Naive thymus-derived CD8-positive, alpha-beta T cell (primary cell): ENCODE measurements at regions not wholly inside any gene's neighbourhood (a gene's known extent, or its start where the extent isn't known, plus 50 kb on each side); places are given as distances from the start of the nearest gene placed in this dataset.

Experiments used
- ATAC-seq, 2 donors: fragments of 150-1000 bp; cut with Tn5 transposase in 1 of 2; sonication (Bioruptor Pico), chemical (Tn5 transposase) in 1 of 2; 1 replicate in 1 of 2; 2 replicates in 1 of 2; pipeline ENCODE4 v1.10.0; 2021; ENCODE audit warnings: mild to moderate bottlenecking in 2 of 2, moderate library complexity in 2 of 2
- POLR2A ChIA-PET: fragments of 350-600 bp; sonication (Branson Sonifier 250); formaldehyde crosslinking; loops from one replicate; lab custom pipeline; 2021; ENCODE audit warnings: antibody characterized with exemption; lab: Charles Lee
- DNase-seq, 10 donors: peaks; one replicate each; pipeline versions ENCODE4 v3.0.0 to v3.0.0-alpha.2; 2020 to 2022
- H3K27ac Mint-ChIP-seq, 10 donors: one replicate each; pipeline ENCODE4 v1.8.0; 2020 to 2022; ENCODE audit warnings: mild to moderate bottlenecking in 10 of 10, mixed read lengths in 10 of 10, moderate library complexity in 4 of 10, inconsistent platforms in 1 of 10
- H3K27me3 Mint-ChIP-seq, 5 donors: one replicate each; pipeline ENCODE4 v1.8.0; 2021 to 2022; ENCODE audit warnings: mixed read lengths in 5 of 5
- H3K36me3 Mint-ChIP-seq, 3 donors: one replicate each; pipeline ENCODE4 v1.8.0; 2020 to 2022; ENCODE audit warnings: mixed read lengths in 3 of 3, mild to moderate bottlenecking in 2 of 3, inconsistent platforms in 1 of 3
- H3K4me1 Mint-ChIP-seq, 4 donors: one replicate each; pipeline ENCODE4 v1.8.0; 2021 to 2022; ENCODE audit warnings: mixed read lengths in 4 of 4
- H3K4me3 Mint-ChIP-seq, 10 donors: one replicate each; pipeline ENCODE4 v1.8.0; 2020 to 2022; ENCODE audit warnings: mild to moderate bottlenecking in 10 of 10, mixed read lengths in 10 of 10, moderate library complexity in 6 of 10, inconsistent platforms in 1 of 10
- H3K9me3 Mint-ChIP-seq, 9 donors: one replicate each; pipeline ENCODE4 v1.8.0; 2020 to 2022; ENCODE audit warnings: mixed read lengths in 9 of 9, mild to moderate bottlenecking in 3 of 9, inconsistent platforms in 1 of 9, moderate library complexity in 1 of 9

GRCh38 chr5:111002036-111002435 lies 69.5 kb upstream of the TSLP start:
- H3K27ac Mint-ChIP-seq = no peak overlapping the region
- H3K4me1 Mint-ChIP-seq = no peaks in the 10 kb centered on the region
- H3K36me3 Mint-ChIP-seq = peaks cover 0 to 6% (median 0%) of the 10 kb centered on the region in 3 donors
- H3K27me3 Mint-ChIP-seq = peaks cover 0 to 17% (median 5%) of the 10 kb centered on the region in 5 donors
- POLR2A ChIA-PET = no interaction called here
- H3K9me3 Mint-ChIP-seq = peaks cover 0 to 12% (median 0%) of the 10 kb centered on the region in 9 donors
- DNase-seq = no peak
- no peak for ATAC-seq
- no peak overlapping the region for H3K4me3 Mint-ChIP-seq

- no peaks in the 10 kb centered on the region for H3K4me1 Mint-ChIP-seq
- H3K27me3 Mint-ChIP-seq = peaks cover 0 to 19% (median 2%) of the 10 kb centered on the region in 5 donors
- DNase-seq (no peak), ATAC-seq (no peak)
- peaks cover 0 to 12% (median 0%) of the 10 kb centered on the region in 9 donors for H3K9me3 Mint-ChIP-seq
- POLR2A ChIA-PET = no interaction called here
- H3K36me3 Mint-ChIP-seq = peaks cover 0 to 6% (median 0%) of the 10 kb centered on the region in 3 donors
- no peak overlapping the region for H3K4me3 Mint-ChIP-seq
- no peak overlapping the region for H3K27ac Mint-ChIP-seq
Observed at GRCh38 chr5:111003623-111004022, 67.9 kb upstream of the TSLP start.

- POLR2A ChIA-PET = no interaction called here
- H3K27ac Mint-ChIP-seq = no peak overlapping the region
- H3K4me3 Mint-ChIP-seq = no peak overlapping the region
- H3K27me3 Mint-ChIP-seq = peaks cover 2 to 26% (median 9%) of the 10 kb centered on the region in 5 donors
- ATAC-seq = no peak
- H3K9me3 Mint-ChIP-seq = peaks cover 0 to 12% (median 3%) of the 10 kb centered on the region in 9 donors
- H3K4me1 Mint-ChIP-seq = no peaks in the 10 kb centered on the region
- H3K36me3 Mint-ChIP-seq = peaks cover 0 to 6% (median 0%) of the 10 kb centered on the region in 3 donors
- DNase-seq = no peak
Observed at GRCh38 chr5:111004291-111004690, 67.2 kb upstream of the TSLP start.

DNA sequence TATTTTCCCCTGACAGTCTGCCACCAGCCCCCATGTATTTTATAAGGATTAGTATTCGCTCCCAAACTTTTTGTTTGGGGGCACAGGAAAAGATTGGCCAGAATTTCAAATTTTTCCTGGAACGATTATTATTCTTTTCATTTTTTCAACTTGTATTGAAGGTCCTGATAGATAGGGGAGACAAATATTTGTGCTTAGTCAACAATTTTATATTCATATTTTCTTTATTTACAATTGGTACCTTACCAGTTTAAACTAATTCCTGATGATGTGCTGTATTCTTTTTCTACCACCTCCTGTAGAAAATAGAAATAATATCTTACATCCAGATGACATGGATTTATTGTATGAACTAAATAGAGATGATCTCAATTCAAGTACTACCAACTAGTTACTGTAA lies 60.7 kb upstream of the TSLP start:
- Mint-ChIP-seq H3K4me1 (no peaks in the 10 kb centered on the region), H3K36me3 (no peaks in the 10 kb centered on the region), H3K27ac (no peak overlapping the region), H3K27me3 (peaks cover 9 to 32% (median 18%) of the 10 kb centered on the region in 5 donors), H3K9me3 (peaks cover 0 to 9% (median 0%) of the 10 kb centered on the region in 9 donors), H3K4me3 (no peak overlapping the region)
- POLR2A ChIA-PET = no interaction called here
- DNase-seq = no peak
- ATAC-seq = no peak

GRCh38 chr5:111013011-111013410 lies 58.5 kb upstream of the TSLP start:
- Mint-ChIP-seq H3K36me3 (no peaks in the 10 kb centered on the region), H3K27ac (no peak overlapping the region), H3K4me3 (no peak overlapping the region), H3K27me3 (peaks cover 13 to 44% (median 28%) of the 10 kb centered on the region in 5 donors), H3K9me3 (peaks cover 0 to 9% (median 0%) of the 10 kb centered on the region in 9 donors), H3K4me1 (no peaks in the 10 kb centered on the region)
- DNase-seq (no peak), ATAC-seq (no peak)
- POLR2A ChIA-PET = no interaction called here

- H3K4me3 Mint-ChIP-seq = no peak overlapping the region
- no peaks in the 10 kb centered on the region for H3K36me3 Mint-ChIP-seq
- no peak for DNase-seq
- H3K27me3 Mint-ChIP-seq = peaks cover 11 to 39% (median 15%) of the 10 kb centered on the region in 5 donors
- no peaks in the 10 kb centered on the region for H3K9me3 Mint-ChIP-seq
- no peaks in the 10 kb centered on the region for H3K4me1 Mint-ChIP-seq
- no peak overlapping the region for H3K27ac Mint-ChIP-seq
- no peak for ATAC-seq
- POLR2A ChIA-PET = no interaction called here
Observed at GRCh38 chr5:111016801-111017200, 54.7 kb upstream of the TSLP start.

DNA sequence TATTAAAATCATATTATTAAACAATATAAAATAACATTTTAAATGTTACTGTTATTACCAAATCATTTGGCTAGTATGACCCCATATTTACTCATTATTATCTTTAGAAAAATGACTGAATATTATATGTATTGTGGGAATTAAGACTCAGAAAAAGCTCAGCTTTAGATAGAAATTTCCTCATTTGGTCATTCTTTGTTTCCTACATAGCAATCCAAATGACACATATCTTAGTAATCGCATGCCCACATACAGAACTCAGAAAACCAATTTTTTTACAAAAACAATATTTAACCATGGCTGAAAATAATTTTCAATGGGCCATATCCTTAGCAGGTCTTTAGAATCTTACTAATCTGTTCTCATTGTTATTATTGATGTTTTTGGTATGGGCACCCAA lies 53.8 kb upstream of the TSLP start:
- H3K27ac Mint-ChIP-seq = no peak overlapping the region

More for the DNA sequence above, 53.8 kb upstream of the TSLP start:
- Mint-ChIP-seq H3K27me3 (peaks cover 11 to 39% (median 14%) of the 10 kb centered on the region in 5 donors), H3K4me1 (no peaks in the 10 kb centered on the region), H3K4me3 (no peak overlapping the region), H3K9me3 (no peaks in the 10 kb centered on the region), H3K36me3 (no peaks in the 10 kb centered on the region)
- DNase-seq (no peak), ATAC-seq (no peak)
- POLR2A ChIA-PET = no interaction called here
